ENCODE measurements at regions not wholly inside any gene's neighbourhood (a gene's known extent, or its start where the extent isn't known, plus 50 kb on each side); places are given as distances from the start of the nearest gene placed in this dataset.

DNA sequence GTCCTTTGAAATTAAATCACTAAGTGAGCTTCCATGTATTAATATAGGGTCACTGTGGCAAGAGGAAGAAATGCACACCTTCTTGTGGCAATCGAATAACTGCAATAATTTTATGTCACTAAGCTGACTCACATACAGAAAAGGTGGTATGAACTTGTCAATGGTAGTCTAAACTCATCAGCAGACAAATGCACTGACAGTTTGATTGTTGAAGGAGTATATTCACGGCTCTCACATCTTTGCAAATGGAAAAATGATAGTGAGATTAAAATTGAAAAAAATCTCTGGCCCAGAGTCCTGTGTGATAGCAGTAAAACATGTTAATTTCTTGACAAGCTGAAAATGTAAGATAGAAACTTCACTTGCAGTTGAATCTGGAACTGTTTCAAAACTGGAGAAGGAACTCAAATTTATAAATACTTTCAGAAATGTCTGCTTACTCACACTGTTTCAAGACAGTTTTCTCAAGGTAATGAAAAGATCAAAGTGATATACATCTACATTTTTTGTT lies 215.8 kb upstream of the CADM2 start:
- H3K9me1 ChIP-seq (ENCODE audit: control insufficient read depth, extremely low read depth, insufficient read depth, low read length), result no peaks in the 10 kb centered on the region
- no peak for FAIRE-seq
- DNase-seq (ENCODE audit: low read depth, low spot score), result no peak
- no peak overlapping the region for H3K4me2 ChIP-seq (ENCODE audit: control insufficient read depth, extremely low read depth, insufficient read depth, low read depth, low read length)
- TF ChIP-seq CTCF (optimal IDR thresholded peaks at IDR 0.05 in 1 of 3, IDR thresholded peaks at IDR 0.05 in 1 of 3, conservative IDR thresholded peaks at IDR 0.05 in 1 of 3; ENCODE audit: extremely low read depth in 1 of 3, insufficient read depth in 2 of 3, low read length in 3 of 3) (no peak), EZH2 (IDR thresholded peaks at IDR 0.05; ENCODE audit: low read length) (no peak)
- H3K27ac ChIP-seq (ENCODE audit: control insufficient read depth, insufficient read depth, low read length), result no peak overlapping the region
- no peak overlapping the region for H3K4me3 ChIP-seq (ENCODE audit: control insufficient read depth in 2 of 3, extremely low read depth in 1 of 3, insufficient read depth in 2 of 3, low read depth in 1 of 3, low read length in 3 of 3)
- no peaks in the 10 kb centered on the region for H3K9me3 ChIP-seq (ENCODE audit: control insufficient read depth, low read depth, low read length)
- no peaks in the 10 kb centered on the region for H3K27me3 ChIP-seq (ENCODE audit: control insufficient read depth, extremely low read depth, insufficient read depth, low read length)
- H2AFZ ChIP-seq (ENCODE audit: control insufficient read depth, low read length), result no peak overlapping the region
- no peaks in the 10 kb centered on the region for H4K20me1 ChIP-seq (ENCODE audit: control insufficient read depth, extremely low read depth, insufficient read depth, low read length)
- H3K9ac ChIP-seq (ENCODE audit: control insufficient read depth, extremely low read depth, insufficient read depth, low read length), result no peak overlapping the region
- H3K79me2 ChIP-seq (ENCODE audit: control insufficient read depth, insufficient read depth, low read length), result no peaks in the 10 kb centered on the region
- no peaks in the 10 kb centered on the region for H3K36me3 ChIP-seq (ENCODE audit: control insufficient read depth in 2 of 2, extremely low read depth in 1 of 2, insufficient read depth in 2 of 2, low read length in 2 of 2)
- H3K4me1 ChIP-seq (ENCODE audit: control insufficient read depth, extremely low read depth, insufficient read depth, low read length), result no peaks in the 10 kb centered on the region
- dilution Hi-C loops (cut with MboI; ENCODE audit: extremely low pct_ligation_motif_present, low sequenced_read_pairs), result no loop called here

DNA sequence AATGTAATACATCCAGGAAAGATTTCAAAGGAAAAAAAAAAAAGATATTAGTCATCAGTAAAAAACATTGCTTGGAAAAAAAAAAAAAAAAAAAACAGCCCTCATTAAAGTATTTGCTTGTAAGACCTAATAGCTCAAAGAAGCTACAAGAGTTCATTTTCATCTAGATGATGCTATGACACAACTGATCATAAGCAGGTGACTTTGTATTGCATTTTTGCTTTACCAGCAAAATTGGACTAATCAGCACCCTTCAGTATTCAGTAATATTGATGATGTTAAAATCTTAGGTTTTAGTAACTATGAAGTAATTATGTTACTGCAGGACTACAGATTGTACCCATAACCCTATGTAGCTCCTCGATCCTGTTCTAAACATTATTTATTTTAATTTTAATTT lies 214.7 kb upstream of the CADM2 start:
- no peak overlapping the region for H3K4me2 ChIP-seq (ENCODE audit: control insufficient read depth, extremely low read depth, insufficient read depth, low read depth, low read length)
- no peak overlapping the region for H3K4me3 ChIP-seq (ENCODE audit: control insufficient read depth in 2 of 3, extremely low read depth in 1 of 3, insufficient read depth in 2 of 3, low read depth in 1 of 3, low read length in 3 of 3)
- H3K9me1 ChIP-seq (ENCODE audit: control insufficient read depth, extremely low read depth, insufficient read depth, low read length), result no peaks in the 10 kb centered on the region
- no peak for DNase-seq (ENCODE audit: low read depth, low spot score)
- H3K9ac ChIP-seq (ENCODE audit: control insufficient read depth, extremely low read depth, insufficient read depth, low read length), result no peak overlapping the region
- H3K9me3 ChIP-seq (ENCODE audit: control insufficient read depth, low read depth, low read length), result no peaks in the 10 kb centered on the region
- no peaks in the 10 kb centered on the region for H3K27me3 ChIP-seq (ENCODE audit: control insufficient read depth, extremely low read depth, insufficient read depth, low read length)
- dilution Hi-C loops (cut with MboI; ENCODE audit: extremely low pct_ligation_motif_present, low sequenced_read_pairs), result no loop called here
- H3K27ac ChIP-seq (ENCODE audit: control insufficient read depth, insufficient read depth, low read length), result no peak overlapping the region
- no peaks in the 10 kb centered on the region for H3K36me3 ChIP-seq (ENCODE audit: control insufficient read depth in 2 of 2, extremely low read depth in 1 of 2, insufficient read depth in 2 of 2, low read length in 2 of 2)
- FAIRE-seq, result no peak
- H3K4me1 ChIP-seq (ENCODE audit: control insufficient read depth, extremely low read depth, insufficient read depth, low read length), result no peaks in the 10 kb centered on the region
- TF ChIP-seq EZH2 (IDR thresholded peaks at IDR 0.05; ENCODE audit: low read length) (no peak), CTCF (optimal IDR thresholded peaks at IDR 0.05 in 1 of 3, IDR thresholded peaks at IDR 0.05 in 1 of 3, conservative IDR thresholded peaks at IDR 0.05 in 1 of 3; ENCODE audit: extremely low read depth in 1 of 3, insufficient read depth in 2 of 3, low read length in 3 of 3) (no peak)
- no peak overlapping the region for H2AFZ ChIP-seq (ENCODE audit: control insufficient read depth, low read length)
- H3K79me2 ChIP-seq (ENCODE audit: control insufficient read depth, insufficient read depth, low read length), result no peaks in the 10 kb centered on the region
- no peaks in the 10 kb centered on the region for H4K20me1 ChIP-seq (ENCODE audit: control insufficient read depth, extremely low read depth, insufficient read depth, low read length)
